GF-D8 (cell line): ENCODE measurements at regions not wholly inside any gene's neighbourhood (a gene's known extent, or its start where the extent isn't known, plus 50 kb on each side); places are given as distances from the start of the nearest gene placed in this dataset.

Experiments
- DNase-seq: peaks from one replicate; lab custom pipeline; 2025; lab: John Stamatoyannopoulos, UW

DNA sequence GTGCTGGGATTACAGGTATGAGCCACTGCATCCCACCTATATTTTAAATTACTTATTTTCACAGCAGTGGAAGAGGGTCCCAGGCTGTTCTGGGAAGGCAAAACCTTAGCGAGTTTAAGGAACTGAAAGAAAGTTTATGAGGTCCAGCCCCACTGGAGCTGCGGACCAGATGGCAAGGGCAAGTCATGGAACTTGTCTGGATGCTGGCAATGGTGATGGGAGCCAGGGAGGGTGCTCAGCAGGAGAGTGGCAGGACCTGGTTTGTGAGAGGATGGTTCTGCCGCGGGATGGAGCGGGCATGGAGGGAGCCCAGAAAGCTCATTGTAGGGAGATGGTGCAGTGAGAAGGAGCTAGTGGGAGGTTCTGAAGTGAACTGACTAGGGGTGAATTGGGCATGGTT, 50.6 kb upstream of the SLC45A1 start:
- no peak for DNase-seq

DNA sequence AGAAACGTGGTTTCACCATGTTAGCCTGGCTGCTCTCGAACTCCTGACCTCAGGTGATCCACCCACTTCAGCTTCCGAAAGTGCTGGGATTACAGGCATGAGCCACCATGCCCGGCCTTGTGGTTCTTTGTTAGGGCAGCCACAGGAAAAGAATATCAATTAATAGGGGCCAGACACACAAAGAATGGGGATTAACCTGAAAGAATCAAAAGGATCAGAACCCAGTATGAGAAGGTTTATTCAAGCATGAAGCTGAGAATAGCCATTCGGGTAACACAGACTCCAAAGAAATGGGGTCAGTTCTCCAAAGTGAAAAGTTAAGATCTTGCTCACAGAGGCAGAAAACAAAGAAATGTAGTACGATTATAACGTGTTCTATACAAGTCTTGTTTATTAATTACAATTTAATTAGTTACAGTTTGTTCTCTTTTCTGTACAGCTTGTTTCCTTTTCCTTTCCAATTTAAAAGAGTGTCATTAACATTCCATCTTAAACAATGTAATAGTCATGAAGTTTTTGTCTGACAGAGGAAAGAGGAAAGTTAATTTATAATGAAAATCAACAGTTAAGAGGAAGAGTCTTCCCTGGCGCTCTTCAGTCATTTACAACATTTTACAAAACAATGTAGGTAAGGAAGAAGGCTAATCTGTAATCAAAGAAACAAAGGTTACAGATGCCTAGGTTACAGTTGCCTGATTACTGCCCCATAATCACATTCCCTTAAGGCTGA, 51.3 kb upstream of the SLC45A1 start:
- no peak for DNase-seq

DNA sequence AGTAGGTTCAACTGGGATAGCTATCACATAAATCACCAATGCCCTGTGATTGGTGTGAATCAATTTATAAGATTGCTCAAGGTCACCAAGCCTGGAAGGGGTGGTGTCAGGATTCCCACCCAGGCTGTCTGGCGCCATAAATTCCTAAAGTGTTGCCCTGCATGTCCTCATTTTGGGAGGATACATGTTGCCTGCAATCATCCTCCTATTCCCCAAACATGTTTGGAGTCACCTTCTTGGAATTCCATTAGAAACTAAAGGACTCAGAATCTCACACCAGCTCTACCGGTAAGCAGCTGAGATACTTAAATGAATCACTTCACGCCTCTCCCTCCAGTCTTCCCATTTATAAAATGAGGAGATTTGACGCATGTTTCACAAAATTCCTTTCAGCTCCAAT, 54.1 kb upstream of the SLC45A1 start:
- no peak for DNase-seq

DNA sequence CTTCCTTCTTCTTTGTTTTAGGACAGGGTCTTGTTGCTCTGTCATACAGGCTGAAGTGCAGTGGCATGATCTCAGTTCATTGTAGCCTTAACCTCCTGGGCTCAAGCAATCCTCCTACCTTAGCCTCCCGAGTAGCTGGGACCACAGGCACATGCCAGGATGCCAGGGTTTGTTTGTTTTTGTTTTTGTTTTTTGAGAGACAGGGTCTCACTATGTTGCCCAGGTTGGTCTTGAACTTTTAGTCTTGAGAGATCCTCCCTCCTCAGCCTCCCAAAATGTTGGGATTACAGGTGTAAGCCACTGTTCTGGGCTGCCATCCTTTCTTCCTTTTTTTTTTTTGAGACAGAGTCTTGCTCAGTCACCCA, 56.5 kb upstream of the SLC45A1 start:
- no peak for DNase-seq

DNA sequence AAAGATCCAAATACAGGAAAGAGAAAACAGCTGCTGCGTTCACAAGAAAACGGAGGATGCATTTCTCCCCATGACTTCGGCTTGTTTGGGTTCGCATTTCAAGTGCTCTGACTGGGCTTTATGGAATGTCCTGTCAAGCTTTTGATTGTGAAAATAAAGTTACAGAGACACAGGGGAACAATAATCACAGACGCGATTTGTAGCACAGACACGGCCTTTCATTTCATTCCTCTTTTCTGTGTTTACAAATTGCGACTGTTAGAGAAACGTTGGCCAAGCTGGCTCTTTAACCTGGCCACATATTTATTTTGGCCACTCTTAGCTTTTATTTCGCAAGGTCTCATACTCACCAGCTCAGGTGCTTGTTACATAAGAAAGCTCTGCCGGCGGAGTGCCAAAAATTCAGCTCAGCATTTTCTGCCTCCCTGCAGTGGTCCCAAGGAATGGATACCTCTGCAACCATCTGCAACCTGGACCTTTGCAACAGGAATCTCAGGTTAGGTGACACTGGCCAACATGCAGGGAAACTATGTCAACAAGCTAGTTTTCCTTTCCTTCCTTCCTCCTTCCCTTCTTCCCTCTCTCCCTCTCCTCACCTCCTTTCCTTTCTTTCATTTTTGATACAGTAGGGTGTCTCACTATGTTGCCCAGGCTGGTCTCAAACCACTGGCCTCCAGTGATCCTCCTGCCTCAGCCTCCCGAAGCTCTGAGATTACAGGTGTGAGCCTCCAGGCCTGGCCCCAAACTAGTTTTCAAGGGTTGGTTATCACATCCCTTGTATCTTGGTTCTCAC, 58.2 kb upstream of the SLC45A1 start:
- no peak for DNase-seq

DNA sequence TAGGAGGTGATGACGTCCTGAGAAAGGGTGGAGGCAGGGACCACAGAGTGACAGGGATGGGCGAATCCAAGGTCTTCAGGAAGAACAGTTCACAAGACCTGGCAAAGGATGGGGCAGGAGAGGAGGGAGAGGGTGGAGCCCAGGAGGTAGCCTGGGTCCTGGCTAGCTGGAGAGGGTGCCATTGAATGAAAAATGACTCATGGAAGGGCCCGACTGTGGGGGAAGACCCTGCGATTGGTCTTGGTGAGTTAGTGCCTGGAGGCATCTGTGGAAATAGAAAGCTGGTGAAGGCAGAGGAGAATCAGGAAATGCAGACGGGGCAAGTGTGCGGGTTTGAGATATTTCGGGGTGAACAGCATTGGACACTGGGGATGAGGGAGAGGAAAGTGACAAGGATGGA, 60.3 kb upstream of the SLC45A1 start:
- DNase-seq, result no peak

DNA sequence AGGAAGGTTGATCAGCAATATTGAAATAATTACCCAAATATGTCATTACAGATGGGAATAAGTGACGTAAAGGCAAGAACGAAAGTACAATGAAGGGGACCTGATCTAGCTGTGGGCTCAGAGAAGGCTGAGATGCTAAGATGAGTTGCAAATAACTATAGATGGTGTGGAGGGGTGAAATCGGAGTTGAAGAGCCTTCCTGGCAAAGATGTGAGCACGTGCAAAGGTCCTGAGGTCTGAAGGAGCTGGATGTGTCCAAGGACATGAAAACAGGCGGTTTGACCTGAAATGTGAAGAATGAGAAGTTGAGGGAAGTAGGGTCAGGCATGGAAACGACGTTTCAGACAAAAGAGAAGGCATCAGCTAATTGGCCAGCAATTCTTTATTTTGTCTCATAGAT, 61.6 kb upstream of the SLC45A1 start:
- DNase-seq, result no peak

DNA sequence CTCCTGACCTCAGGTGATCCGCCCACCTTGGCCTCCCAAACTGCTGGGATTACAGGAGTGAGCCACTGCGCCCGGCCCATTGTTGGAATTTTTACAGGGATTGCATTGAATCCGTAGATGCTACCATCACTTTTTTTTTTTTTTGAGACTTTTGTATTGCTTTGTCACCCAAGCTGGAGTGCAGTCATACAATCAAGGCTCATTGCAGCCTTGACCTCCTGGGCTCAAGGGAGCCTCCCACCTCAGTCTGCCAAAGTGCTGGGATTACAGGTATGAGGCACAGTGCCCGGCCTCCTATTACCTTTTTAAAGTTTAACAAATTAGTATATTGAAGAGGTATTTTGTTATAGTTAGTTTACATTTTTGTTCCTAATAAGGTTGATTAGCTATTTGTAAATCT, 62.2 kb upstream of the SLC45A1 start:
- no peak for DNase-seq

DNA sequence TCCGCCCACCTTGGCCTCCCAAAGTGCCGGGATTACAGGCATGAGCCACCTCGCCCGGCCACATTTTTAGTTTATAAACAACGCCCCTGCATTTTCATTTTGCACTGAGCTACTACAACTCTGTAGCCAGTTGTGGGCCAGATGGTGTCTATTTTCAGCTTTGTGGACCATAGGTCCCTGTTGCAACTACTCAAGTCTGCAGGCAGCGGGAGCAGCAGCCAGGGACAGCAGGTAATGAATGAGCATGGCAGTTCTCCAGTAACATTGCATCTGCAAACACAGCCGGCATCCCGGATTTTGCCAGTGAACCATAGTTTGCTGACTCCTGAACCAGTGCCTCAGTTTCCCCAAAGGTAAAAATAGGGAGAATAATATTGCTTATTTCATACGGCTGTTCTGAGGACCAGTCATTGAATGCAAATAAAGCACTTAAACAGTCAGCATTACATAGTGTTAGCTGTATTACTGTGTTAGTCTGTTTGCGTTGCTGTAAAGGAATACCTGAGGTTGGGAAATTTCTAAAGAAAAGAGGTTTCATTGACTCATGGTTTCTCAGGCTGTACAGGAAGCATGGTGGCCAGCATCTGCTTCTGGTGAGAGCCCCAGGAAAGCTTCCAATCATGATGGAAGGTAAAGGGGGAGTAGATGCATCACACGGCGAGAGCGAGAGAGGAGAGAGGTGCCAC, 65.5 kb upstream of the SLC45A1 start:
- no peak for DNase-seq

DNA sequence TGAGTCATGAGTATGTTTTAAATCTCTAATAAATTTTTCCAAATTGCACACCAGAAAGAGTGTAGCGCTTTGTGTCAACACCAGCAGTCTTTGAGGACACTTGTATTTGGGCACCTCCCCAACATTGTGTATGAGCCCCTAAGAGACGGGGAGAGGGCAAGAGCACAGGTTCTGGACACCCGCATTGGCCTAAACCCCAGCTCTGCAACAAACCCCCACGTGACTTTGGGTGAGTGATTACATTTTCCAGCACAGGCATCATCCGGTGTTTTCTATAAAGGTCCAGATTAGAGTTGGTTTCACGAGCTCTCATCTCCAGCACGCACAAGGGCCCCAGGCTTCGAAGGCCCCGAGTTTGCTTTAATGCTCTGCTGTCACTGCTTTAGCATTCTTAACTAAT, 66.3 kb upstream of the SLC45A1 start:
- DNase-seq, result no peak

DNA sequence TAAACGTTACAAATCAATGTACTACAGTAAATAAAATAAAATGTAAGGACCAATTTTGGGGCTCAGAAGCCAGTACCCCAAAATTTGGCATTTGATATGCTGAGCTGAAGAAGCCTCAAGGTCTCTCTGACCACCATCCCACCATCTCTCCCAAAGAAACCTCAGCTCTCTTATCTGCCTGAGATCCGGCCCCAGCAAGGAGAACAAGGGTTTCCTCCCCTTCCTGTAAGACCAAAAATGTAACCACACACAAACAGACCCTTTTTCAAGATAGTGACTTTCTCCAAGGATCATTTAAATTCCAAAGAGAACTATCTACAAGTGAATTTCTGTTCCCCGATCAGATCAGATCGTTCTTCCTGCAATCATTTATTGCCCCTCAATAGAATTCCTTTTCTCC, 68.1 kb upstream of the SLC45A1 start:
- DNase-seq, result no peak

DNA sequence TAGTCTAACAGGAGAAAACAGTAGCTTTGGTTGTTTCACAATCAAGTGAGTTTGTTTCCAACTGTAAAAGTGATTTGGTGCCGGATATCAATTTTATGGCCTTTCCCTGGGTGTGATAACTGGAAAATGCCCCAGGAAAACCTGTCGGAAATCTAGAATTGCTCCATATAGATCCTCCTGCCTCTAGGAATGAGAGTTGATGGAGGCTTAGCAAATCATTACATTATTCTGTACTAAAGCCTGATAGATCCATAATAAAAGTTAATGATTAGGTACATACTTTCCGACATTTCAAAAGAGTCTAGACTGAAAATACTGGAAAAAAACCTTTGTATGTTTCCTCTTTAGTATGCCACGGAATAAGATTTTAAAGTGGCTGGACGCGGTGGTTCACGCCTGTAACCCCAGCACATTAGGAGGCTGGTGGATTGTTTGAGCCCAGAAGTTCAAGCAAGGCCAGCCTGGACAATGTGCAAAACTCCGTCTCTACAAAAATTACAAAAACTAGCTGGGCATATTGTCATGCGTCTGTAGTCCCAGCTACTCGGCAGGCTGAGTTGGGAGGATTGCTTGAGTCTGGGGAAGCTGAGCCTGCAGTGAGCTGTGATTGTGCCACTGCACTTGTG, 70.0 kb upstream of the SLC45A1 start:
- DNase-seq, result no peak

DNA sequence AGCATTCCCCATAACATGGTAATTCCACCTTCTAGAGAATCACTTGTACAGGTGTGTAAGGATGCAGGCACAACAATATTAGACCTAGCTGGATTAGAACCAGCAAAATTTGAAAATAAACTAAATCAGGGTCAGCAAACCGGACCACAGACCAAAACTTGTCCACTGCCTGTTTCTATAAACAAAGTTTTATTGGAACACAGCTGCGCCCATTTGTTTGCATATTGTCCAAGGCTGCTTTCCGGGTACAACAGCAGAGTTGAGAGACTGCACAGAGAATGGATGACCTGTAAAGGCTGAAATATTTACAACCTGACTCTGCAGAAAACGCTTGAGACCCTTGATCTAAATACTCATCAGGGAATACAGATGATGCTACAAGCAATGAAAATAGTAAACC, 73.6 kb upstream of the SLC45A1 start:
- DNase-seq, result no peak

DNA sequence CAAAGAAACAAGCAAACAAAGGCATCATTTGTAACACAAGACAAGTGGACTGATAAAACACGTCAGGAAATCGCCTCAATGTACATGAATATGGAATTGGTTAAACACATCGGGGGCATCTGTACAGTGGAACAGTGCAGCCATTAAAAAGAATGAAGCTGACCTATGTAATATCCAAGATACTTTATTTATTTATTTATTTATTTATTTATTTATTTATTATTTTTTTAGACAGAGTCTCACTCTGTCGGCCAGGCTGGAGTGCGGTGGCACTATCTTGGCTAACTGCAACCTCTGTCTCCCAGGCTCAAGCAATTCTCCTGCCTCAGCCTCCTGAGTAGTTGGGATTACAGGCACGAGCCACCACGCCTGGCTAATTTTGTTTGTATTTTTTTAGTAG, 75.4 kb upstream of the SLC45A1 start:
- DNase-seq, result no peak

DNA sequence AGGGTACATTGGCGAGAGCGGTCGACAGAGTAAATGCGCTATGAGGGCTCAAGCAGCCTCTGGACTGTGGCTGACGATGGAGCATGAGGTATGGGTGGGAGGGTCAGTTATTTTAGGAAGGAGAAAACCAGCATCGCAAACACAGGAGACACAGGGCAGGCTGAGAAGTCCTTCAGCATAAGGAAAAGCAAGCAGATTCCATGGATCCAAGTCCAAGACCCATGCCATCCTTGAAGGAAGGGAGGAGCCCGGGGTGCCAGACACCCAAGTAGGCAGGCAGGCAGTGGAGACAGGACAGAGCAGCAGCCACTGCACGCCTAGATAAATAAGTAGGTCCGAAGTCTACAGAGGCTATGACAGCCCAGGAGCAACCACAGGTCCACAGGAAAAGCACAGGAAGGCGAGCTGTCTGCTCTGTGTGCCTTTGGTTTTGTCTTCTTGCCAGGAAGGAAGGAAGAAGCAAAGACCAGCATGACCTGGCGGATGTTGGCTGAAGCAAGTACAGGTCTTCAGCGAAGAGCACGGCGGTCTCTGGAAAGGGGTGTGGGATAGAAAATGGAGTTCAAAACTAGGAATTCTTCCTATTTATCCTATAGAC, 76.4 kb upstream of the SLC45A1 start:
- DNase-seq, result no peak

DNA sequence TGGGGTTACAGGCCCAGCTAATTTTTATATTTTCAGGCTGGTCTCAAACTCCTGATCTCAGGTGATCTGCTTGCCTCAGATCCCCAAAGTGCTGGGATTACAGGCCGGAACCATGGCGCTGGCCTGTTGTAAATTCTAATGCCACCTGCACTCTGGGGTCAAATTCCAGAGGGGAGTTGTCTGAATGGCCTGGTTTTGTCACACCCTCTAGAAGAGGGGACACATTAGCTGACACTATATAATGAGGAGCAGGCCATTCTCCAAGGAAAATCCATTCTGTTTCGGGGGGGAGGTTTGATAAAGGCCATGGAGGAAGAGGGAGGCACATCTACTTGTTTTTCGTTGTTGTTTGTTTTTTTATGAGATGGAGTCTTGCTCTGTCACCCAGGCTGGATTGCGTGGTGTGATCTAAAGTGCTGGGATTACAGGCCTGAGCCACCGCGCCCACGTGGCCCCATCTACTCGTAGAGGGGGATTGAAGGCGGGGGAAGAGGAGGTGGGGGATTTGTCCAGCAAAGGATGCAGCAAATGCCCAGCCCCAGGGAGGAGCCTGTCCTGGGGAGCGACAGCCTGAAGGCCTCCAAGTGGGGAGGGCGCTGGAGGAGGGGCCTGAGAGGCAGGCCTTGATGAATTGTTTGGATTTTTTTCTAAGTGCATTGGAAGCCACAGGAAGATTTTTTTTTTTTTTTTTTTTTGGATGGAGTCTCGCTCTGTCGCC, 78.4 kb upstream of the SLC45A1 start:
- no peak for DNase-seq

DNA sequence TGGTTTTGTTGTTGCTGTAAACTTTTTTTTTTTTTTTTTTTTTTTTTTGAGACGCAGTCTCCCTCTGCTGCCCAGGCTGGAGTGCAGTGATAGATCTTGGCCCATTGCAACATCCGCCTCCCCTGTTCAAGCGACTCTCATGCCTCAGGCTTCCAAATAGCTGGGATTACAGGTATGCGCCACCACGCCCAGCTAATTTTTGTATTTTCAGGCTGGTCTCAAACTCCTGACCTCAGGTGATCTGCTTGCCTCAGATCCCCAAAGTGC, 78.9 kb upstream of the SLC45A1 start:
- no peak for DNase-seq

DNA sequence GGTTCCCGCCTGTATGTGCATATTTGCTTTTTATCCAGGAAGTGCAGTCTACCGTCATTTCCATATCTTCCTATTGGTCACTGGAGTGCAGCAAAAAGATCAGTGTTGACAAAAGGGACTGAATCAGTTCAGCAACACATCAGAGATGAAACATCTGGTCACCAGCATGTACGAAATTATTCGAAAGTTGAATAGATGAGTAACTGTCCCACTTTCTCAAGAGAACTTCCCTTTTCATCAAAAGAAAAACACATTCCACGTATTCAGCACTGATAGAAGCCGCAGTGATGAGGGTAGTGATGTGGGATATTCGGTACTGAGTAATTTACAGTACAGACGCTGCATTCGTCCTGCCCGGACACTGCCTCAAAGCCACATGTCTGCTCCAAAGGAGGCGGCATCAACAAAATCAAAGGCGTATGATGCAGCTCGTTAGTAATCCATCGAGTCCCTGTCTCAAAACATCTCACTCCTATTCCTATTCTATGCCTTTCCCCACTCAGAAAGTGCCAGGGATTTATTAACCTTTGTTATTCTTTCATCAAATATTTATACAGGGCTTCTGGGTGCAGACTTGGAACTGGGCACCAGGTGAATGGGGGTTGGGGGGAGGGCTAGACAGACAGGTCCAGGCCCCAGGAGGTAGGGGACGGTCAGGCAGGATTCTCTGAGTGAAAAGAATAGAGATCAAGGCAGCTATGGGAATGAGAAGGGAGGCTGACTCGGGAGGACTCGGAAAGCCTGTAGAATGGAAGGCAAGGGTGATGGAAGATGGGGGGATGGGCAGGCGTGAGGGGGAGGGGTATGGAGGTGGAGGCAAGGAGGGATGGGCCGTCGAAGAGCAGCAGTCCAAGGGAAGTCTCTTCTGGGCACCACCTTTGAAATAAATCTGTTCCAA, 79.5 kb upstream of the SLC45A1 start:
- DNase-seq, result no peak

DNA sequence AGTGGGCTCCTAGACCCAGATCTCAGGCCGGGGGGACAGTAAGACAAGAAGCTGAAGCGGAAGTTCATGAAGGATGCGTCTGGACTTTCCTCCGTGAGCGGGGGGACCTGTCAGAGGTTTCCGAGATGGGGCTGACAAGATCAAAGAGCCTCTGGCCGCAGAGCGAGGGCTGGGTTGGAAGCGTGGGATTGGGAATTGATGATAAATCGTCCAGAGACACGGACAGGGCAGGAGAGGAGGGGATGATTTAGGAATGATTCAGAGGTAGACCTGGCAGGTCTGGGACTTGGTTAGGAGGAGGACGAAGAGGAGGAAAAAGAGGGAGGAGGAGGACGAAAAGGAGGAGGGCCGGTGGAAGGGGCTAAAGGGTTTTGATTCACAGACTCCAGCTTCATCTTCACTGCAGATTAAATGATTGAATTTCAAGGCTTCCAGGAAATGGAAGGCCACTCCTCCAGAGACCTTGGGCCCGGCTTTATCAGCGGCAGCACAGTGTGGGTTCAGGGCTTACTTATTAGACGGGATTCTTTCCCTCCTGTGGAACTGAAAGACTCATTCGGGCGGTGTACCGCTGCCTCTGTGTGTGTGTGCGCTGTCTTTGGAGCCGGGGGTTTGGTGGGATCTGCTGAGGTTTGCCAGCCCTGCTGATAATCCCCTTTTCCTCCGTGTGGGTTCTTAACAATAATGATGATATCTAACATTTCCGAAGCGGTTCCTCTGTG, 85.7 kb upstream of the SLC45A1 start:
- DNase-seq, result no peak

DNA sequence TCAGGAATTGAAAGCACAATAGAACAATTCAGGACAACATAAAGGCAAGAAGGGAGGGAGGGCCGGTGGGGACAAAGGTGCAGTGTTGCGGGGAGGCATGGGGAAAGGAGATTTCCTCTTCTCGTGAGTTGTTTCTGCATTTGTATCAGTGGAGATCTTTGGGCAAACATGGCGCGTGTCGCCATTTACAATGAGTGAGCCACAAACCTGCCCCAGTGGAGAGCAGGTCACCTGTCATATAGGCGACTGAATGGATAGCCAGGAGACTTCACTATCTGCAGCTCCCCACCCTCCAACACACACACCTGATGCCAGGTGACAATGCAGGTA, 87.7 kb upstream of the SLC45A1 start:
- DNase-seq, result no peak
